GM21528 (cell line): ENCODE measurements at regions not wholly inside any gene's neighbourhood (a gene's known extent, or its start where the extent isn't known, plus 50 kb on each side); places are given as distances from the start of the nearest gene placed in this dataset.

Source experiments
- ATAC-seq: cut with Tn5 transposase; IDR thresholded peaks from one replicate; pipeline ENCODE4 v1.9.1; 2021; ENCODE audit warnings: mild to moderate bottlenecking, moderate library complexity; ENCODE audit not compliant: unreplicated experiment, low FRiP score

DNA sequence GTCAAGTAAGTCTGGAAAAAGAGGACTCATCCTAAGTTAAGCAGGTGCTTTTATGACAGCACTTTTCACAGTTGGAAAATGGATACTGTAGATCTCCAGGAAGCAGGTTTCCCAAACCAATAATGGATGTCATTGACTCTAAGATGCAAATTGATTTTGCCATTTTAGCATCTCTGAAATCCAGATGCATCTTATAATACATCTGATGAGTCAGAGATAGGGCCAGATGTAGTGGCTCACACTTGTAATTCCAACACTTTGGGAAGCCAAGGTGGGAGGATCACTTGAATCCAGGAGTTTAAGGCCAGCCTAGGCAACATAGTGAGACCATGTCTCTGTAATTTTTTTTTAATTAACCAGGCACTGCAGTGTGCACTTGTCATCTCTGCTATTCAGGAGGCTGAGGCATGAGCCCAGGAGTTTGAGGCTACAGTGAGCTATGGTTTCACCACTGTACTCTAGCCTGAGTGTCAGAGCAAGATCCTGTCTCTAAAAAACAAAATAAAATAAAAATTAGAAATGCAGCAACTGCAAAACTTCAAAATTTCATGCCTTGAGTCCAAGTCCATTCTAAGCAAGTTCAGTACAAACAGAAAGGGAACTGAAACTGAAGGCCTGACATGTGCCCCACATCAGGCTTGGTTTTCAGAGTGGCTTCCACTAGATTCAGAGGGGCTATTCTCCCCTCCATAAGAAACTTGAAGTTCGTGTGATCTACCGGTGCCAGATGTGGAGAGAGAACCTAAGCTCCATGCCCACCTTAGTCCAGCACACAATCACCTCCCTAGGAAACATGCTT lies 267.8 kb upstream of the NCKAP5 start:
- ATAC-seq = no peak

DNA sequence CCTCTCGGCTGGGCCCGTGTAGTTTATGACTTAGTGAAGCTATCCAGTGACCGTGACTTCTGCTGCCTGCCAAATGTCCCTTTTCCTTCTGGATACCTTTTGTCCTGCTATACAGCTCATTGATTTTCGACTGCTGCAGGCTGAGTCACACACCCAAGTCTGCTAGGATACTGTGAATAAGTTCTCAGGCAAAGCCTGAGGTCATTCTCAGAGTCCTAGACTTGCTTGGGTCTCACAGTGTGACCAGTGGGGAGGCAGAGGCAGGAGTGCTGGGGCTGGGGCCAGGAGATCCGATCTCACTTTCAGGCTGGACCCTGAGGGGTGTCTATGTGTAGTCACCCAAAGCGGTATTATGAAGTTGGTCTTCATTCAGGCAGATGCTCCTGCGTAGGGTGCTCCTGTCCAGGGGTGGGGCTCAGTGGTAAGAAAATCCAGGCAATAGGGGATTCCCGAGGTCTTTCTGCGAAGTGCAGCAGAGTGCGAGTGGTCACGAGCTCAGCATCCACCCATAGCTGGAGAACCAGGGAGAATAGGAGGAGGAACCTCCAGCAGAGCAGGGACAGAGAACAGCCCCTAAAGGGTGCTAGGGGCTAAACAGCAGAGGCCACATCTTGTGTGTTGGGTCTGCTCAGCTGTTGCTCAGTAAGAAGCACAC lies 268.6 kb upstream of the NCKAP5 start:
- no peak for ATAC-seq

- no peak for ATAC-seq
Measured at GRCh38 chr2:133837441-133838094, 269.3 kb upstream of the NCKAP5 start.

DNA sequence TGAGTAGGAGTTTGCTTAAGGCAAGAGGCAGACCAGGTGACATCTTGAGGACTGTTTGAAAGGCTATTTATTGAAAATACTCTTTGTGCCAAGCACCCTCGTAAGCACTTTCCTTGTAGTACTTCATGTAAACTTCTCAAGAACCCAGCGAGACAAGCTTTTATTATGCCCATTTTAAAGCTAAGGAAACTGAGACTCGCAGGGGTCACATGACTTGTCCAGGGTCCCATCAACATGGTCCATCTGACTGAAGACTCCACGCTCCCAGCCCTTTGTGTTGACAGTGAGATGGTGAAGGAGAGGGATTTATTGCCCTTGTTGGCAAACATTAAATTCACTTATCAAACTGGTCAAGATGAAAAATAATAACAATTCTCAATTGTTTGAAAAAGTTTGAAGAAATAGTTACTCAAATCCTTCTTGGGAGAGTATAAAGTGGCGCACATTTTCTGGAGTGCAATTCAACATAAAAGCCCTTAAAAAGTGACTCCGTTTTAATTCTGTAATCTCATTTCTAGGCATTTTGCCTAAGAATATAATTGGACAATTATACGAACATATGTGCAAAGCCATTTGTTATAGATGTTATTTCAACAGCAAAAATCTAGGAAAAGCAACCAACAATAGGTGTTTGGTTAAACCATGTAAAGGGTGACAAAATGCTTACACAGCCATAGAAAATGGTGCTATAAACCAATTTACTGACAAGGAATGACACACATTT lies 270.5 kb upstream of the NCKAP5 start:
- ATAC-seq = no peak

DNA sequence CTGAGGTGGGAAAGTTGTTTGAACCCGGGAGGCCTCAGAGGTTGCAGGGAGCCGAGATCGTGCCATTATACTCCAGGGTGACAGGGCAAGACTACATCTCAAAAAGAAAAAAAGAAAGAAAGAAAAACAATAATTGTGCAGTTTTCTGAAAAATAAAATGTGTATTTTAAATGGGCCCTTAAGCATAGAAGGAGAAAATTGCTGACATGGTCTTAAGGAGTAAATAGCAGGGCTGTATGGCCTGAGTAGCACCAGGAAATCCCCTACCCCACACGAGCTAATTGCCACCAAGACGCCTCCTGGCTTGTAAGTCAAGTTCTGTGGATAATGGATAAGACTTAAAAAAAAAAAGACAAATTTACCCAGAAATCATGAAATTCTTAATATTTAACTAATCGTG lies 271.4 kb upstream of the NCKAP5 start:
- ATAC-seq = no peak

DNA sequence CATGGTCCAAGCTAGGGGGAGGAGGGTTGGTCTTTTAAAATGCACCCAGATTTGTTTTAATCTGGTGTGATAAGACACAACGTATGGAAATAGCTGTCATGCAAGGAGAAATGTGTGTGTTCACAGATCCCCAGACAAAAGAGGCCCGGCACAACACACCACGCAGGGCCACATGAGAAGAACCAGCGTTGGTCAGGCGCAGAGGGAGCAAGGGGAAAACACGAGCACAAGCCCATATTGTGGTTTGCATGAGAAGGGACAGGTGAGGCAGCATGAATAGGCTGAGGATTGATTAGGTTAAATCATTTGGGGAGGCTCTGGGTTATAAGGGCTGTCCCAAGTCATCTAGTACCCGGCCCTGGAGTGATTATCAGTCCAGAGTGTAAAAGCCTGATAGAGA lies 272.5 kb upstream of the NCKAP5 start:
- ATAC-seq = no peak

GRCh38 chr2:133841900-133842299 lies 273.6 kb upstream of the NCKAP5 start:
- no peak for ATAC-seq

DNA sequence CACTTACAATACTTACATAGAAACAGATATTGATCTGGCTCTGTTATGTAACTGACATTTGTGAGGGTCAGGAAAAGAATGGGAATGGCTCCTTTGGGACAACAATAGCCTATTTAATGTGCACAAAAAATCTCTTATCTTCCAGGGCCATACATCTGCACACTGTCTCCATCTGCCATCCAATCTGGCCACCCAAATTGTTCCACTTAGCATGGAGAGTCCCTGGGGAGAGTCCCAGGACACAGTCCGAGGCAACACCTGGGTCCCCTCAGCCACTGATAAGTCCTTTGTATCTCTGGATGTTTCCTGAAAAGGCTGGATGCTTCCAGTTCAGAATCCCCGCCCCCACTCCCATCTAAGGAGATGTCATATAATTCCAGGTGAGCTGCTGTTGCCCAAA lies 274.2 kb upstream of the NCKAP5 start:
- no peak for ATAC-seq

GRCh38 chr2:133843091-133843490 lies 274.8 kb upstream of the NCKAP5 start:
- no peak for ATAC-seq

DNA sequence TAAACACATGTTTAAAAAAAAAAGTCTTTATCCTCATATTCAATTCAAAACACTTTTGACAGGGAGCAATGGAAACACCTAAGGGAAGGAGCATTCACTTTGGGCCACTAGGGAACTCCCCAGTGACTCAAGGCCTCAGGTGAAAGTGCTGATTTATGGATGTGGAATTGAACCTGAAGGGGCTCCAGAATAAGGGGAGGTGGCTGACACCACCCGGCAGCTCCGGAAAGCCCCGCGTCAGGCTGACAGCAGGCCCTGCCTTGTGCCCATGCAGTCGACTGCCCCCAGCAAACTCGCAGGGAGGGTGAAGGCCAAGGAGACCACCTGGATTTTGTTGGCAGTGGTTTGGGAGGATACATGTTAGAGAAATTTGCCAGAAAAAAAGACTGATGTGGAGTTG lies 275.3 kb upstream of the NCKAP5 start:
- ATAC-seq = no peak

DNA sequence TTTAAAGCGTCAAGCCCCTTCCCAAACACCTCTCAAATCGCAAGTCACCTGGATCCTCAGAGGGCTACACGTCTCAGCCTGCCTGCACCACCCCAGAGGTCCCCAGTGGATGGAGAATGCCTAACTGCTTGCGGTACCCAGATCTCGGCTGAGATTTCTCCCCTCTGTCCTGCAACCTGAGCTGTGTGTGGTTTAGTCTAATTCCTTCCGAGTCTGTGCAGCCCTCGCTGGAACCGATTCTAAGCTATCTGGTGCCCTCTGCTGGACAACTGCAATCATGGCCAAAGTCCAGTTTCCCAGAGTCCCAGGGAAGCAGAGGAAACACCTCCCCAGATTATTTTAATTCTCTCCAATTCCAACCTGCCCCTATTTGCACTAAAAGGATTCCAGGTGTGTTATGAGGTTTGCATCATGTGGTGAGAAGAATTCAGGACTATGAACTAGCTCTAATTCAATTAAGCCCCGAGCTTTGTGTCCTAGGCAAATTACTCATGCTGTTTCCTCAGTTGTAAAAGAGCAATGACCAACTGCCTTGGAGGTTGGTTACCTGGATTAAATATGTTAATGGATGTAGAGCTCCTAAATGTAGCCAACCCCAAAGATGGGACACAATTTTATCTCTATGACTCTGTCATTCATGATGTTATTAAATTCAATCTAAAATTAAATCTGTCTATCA lies 276.1 kb upstream of the NCKAP5 start:
- no peak for ATAC-seq

- ATAC-seq = no peak
Measured at GRCh38 chr2:133846476-133846875, 278.2 kb upstream of the NCKAP5 start.

DNA sequence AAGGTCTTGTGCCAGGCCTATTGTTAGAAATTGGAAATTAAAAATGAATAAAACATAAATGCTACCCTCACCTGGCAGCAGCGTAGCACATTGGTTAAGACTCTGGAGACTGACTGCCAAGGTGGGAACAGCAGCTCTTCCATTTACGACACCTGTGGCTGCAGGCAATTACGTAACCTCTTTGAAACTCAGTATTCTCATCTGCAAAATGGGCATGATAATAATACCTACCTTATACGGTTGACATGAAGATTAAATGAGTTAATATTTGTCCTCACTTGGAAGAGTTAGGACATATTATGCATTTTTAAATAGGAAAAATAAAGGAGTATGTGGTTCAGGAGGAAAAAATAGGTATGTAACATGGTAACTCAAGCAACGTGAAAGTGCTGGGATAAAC lies 279.3 kb upstream of the NCKAP5 start:
- ATAC-seq = no peak

GRCh38 chr2:133848111-133848649 lies 279.9 kb upstream of the NCKAP5 start:
- ATAC-seq = no peak

DNA sequence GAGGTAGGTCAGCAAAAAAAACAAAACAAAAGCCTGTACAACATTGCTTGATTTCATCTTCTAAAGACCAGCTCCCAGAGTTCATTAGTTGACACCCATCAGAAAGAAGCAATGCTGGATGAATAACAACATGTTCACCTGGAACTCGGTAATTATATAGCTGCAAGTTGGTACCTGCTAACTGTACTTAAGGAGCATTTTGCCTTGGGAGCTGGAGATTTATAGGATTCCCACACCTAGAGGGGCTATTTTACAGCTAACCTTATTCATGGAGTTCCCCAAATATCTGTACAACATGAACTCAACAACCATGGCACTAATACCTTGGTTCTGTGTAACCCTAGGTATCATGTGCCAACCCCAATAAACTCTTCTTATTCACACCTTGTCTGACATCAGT lies 281.1 kb upstream of the NCKAP5 start:
- ATAC-seq = no peak

GRCh38 chr2:133854603-133855200 lies 286.4 kb upstream of the NCKAP5 start:
- ATAC-seq = no peak

DNA sequence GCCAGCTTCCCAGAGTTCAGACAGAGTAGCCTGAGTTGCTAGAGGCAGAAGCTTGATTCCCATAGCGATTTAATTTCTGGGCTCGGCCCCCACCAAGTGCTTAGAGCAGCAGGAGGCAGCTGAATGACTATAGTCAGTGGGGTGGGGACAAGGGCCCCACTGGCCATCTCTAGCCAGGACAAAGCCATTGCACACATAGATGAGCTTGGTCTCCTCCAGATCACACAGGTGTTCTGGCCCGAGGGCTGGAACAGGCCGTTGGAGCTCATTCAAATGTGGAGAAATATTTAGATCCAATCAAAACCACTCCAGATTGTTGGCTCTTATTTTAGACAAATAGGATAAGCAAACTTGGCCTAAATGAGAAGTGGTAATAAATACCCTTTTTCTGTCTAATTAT lies 287.3 kb upstream of the NCKAP5 start:
- ATAC-seq = no peak

GRCh38 chr2:133856678-133857077 lies 288.4 kb upstream of the NCKAP5 start:
- no peak for ATAC-seq

GRCh38 chr2:133859578-133859977 lies 291.3 kb upstream of the NCKAP5 start:
- no peak for ATAC-seq
